ENCODE measurements at regions not wholly inside any gene's neighbourhood (a gene's known extent, or its start where the extent isn't known, plus 50 kb on each side); places are given as distances from the start of the nearest gene placed in this dataset.

GRCh38 chr2:56021579-56021978 lies 98.0 kb upstream of the EFEMP1 start:
- TF ChIP-seq RFX5 (IDR thresholded peaks at IDR 0.05; ENCODE audit: borderline replicate concordance, low read depth, low read length) (no peak), CBX8 (IDR thresholded peaks at IDR 0.05; ENCODE audit: borderline replicate concordance, low read depth, low read length) (no peak), SP2 (IDR thresholded peaks at IDR 0.05; ENCODE audit: low read length) (no peak), ATF2 (IDR thresholded peaks at IDR 0.05; ENCODE audit: low read length) (no peak), CTCF (IDR thresholded peaks at IDR 0.05; ENCODE audit: control extremely low read depth in 1 of 3, insufficient read depth in 1 of 3, low read depth in 1 of 3, low read length in 3 of 3) (no peak), POLR2A (IDR thresholded peaks at IDR 0.05; ENCODE audit: control extremely low read depth in 1 of 2, low read depth in 2 of 2, low read length in 2 of 2) (no peak), EZH2 (IDR thresholded peaks at IDR 0.05; ENCODE audit: low read depth, low read length, severe bottlenecking) (no peak), CHD2 (IDR thresholded peaks at IDR 0.05; ENCODE audit: low read length) (no peak), ZNF274 (IDR thresholded peaks at IDR 0.05; ENCODE audit: borderline replicate concordance, extremely low read depth, low read length) (no peak), ATF3 (IDR thresholded peaks at IDR 0.05; ENCODE audit: insufficient read depth, low read depth, low read length) (no peak), TBP (IDR thresholded peaks at IDR 0.05; ENCODE audit: low read depth, low read length) (no peak), SIN3A (conservative IDR thresholded peaks at IDR 0.05 in 1 of 2, IDR thresholded peaks at IDR 0.05 in 1 of 2; ENCODE audit: low read depth in 1 of 2, low read length in 2 of 2) (no peak)

Data from H1 (cell line).